ENCODE measurements at regions not wholly inside any gene's neighbourhood (a gene's known extent, or its start where the extent isn't known, plus 50 kb on each side); places are given as distances from the start of the nearest gene placed in this dataset.

- no peak for TF ChIP-seq CTCF (conservative IDR thresholded peaks at IDR 0.05 in 1 of 2, IDR thresholded peaks at IDR 0.05 in 1 of 2; ENCODE audit: extremely low read depth in 1 of 2, insufficient read depth in 1 of 2, low read depth in 1 of 2, low read length in 2 of 2)
- no peak for TF ChIP-seq EZH2 (IDR thresholded peaks at IDR 0.05; ENCODE audit: borderline replicate concordance, low read length)
Measured at GRCh38 chr11:90309693-90310092, 86.8 kb upstream of the CHORDC1 start.
